ENCODE measurements at regions not wholly inside any gene's neighbourhood (a gene's known extent, or its start where the extent isn't known, plus 50 kb on each side); places are given as distances from the start of the nearest gene placed in this dataset.

GRCh38 chr9:2469681-2470221 is 151.8 kb upstream of the VLDLR start:
- Histone ChIP-seq H3K4me3 (ENCODE audit: low read length) (no peak overlapping the region), H3K4me1 (ENCODE audit: insufficient read depth, low read length) (peaks cover 9% of the 10 kb centered on the region), H3K36me3 (ENCODE audit: insufficient read depth, low read length) (no peaks in the 10 kb centered on the region), H2AFZ (ENCODE audit: low read depth, low read length) (no peak overlapping the region), H3K9me3 (ENCODE audit: low read length) (no peaks in the 10 kb centered on the region), H3K27me3 (ENCODE audit: insufficient read depth, low read length) (no peaks in the 10 kb centered on the region)

GRCh38 chr9:2473681-2474080 is 147.9 kb upstream of the VLDLR start:
- no peaks in the 10 kb centered on the region for H3K36me3 ChIP-seq (ENCODE audit: insufficient read depth, low read length)
- H3K27me3 ChIP-seq (ENCODE audit: insufficient read depth, low read length) = no peaks in the 10 kb centered on the region
- no peak overlapping the region for H2AFZ ChIP-seq (ENCODE audit: low read depth, low read length)
- peaks cover 9% of the 10 kb centered on the region for H3K4me1 ChIP-seq (ENCODE audit: insufficient read depth, low read length)
- H3K4me3 ChIP-seq (ENCODE audit: low read length) = no peak overlapping the region
- H3K9me3 ChIP-seq (ENCODE audit: low read length) = no peaks in the 10 kb centered on the region

GRCh38 chr9:2477755-2478154 is 143.8 kb upstream of the VLDLR start:
- H3K4me3 ChIP-seq (ENCODE audit: low read length) = no peak overlapping the region
- no peaks in the 10 kb centered on the region for H3K9me3 ChIP-seq (ENCODE audit: low read length)
- no peaks in the 10 kb centered on the region for H3K4me1 ChIP-seq (ENCODE audit: insufficient read depth, low read length)

GRCh38 chr9:2478421-2478820 is 143.2 kb upstream of the VLDLR start:
- Histone ChIP-seq H3K9me3 (ENCODE audit: low read length) (no peaks in the 10 kb centered on the region), H3K4me1 (ENCODE audit: insufficient read depth, low read length) (no peaks in the 10 kb centered on the region), H3K36me3 (ENCODE audit: insufficient read depth, low read length) (no peaks in the 10 kb centered on the region), H3K4me3 (ENCODE audit: low read length) (no peak overlapping the region), H2AFZ (ENCODE audit: low read depth, low read length) (no peak overlapping the region), H3K27me3 (ENCODE audit: insufficient read depth, low read length) (no peaks in the 10 kb centered on the region)

More at GRCh38 chr9:2477755-2478154, 143.8 kb upstream of the VLDLR start:
- Histone ChIP-seq H3K27me3 (ENCODE audit: insufficient read depth, low read length) (no peaks in the 10 kb centered on the region), H3K36me3 (ENCODE audit: insufficient read depth, low read length) (no peaks in the 10 kb centered on the region), H2AFZ (ENCODE audit: low read depth, low read length) (no peak overlapping the region)

- H3K36me3 ChIP-seq (ENCODE audit: insufficient read depth, low read length) = no peaks in the 10 kb centered on the region
- no peak overlapping the region for H2AFZ ChIP-seq (ENCODE audit: low read depth, low read length)
- H3K9me3 ChIP-seq (ENCODE audit: low read length) = no peaks in the 10 kb centered on the region
- no peak overlapping the region for H3K4me3 ChIP-seq (ENCODE audit: low read length)
- H3K27me3 ChIP-seq (ENCODE audit: insufficient read depth, low read length) = no peaks in the 10 kb centered on the region
- no peaks in the 10 kb centered on the region for H3K4me1 ChIP-seq (ENCODE audit: insufficient read depth, low read length)
Measured at GRCh38 chr9:2479056-2479565, 142.5 kb upstream of the VLDLR start.

- H2AFZ ChIP-seq (ENCODE audit: low read depth, low read length) = no peak overlapping the region
Measured at GRCh38 chr9:2480255-2480837, 141.2 kb upstream of the VLDLR start.

GRCh38 chr9:2481216-2481615 is 140.4 kb upstream of the VLDLR start:
- H3K36me3 ChIP-seq (ENCODE audit: insufficient read depth, low read length) = no peaks in the 10 kb centered on the region
- H3K9me3 ChIP-seq (ENCODE audit: low read length) = no peaks in the 10 kb centered on the region
- no peak overlapping the region for H2AFZ ChIP-seq (ENCODE audit: low read depth, low read length)
- H3K27me3 ChIP-seq (ENCODE audit: insufficient read depth, low read length) = no peaks in the 10 kb centered on the region
- H3K4me1 ChIP-seq (ENCODE audit: insufficient read depth, low read length) = no peaks in the 10 kb centered on the region
- no peak overlapping the region for H3K4me3 ChIP-seq (ENCODE audit: low read length)

More at GRCh38 chr9:2480255-2480837, 141.2 kb upstream of the VLDLR start:
- Histone ChIP-seq H3K36me3 (ENCODE audit: insufficient read depth, low read length) (no peaks in the 10 kb centered on the region), H3K4me3 (ENCODE audit: low read length) (no peak overlapping the region), H3K9me3 (ENCODE audit: low read length) (no peaks in the 10 kb centered on the region), H3K4me1 (ENCODE audit: insufficient read depth, low read length) (no peaks in the 10 kb centered on the region), H3K27me3 (ENCODE audit: insufficient read depth, low read length) (no peaks in the 10 kb centered on the region)

- no peaks in the 10 kb centered on the region for H3K4me1 ChIP-seq (ENCODE audit: insufficient read depth, low read length)
- no peaks in the 10 kb centered on the region for H3K36me3 ChIP-seq (ENCODE audit: insufficient read depth, low read length)
- H3K27me3 ChIP-seq (ENCODE audit: insufficient read depth, low read length) = no peaks in the 10 kb centered on the region
- H3K9me3 ChIP-seq (ENCODE audit: low read length) = no peaks in the 10 kb centered on the region
- no peak overlapping the region for H2AFZ ChIP-seq (ENCODE audit: low read depth, low read length)
- H3K4me3 ChIP-seq (ENCODE audit: low read length) = no peak overlapping the region
Measured at GRCh38 chr9:2486988-2487387, 134.6 kb upstream of the VLDLR start.

- Histone ChIP-seq H3K36me3 (ENCODE audit: insufficient read depth, low read length) (peaks cover 2% of the 10 kb centered on the region), H3K4me3 (ENCODE audit: low read length) (no peak overlapping the region), H3K4me1 (ENCODE audit: insufficient read depth, low read length) (peaks cover 2% of the 10 kb centered on the region), H2AFZ (ENCODE audit: low read depth, low read length) (no peak overlapping the region), H3K9me3 (ENCODE audit: low read length) (no peaks in the 10 kb centered on the region), H3K27me3 (ENCODE audit: insufficient read depth, low read length) (no peaks in the 10 kb centered on the region)
Measured at GRCh38 chr9:2489838-2490314, 131.7 kb upstream of the VLDLR start.

GRCh38 chr9:2492161-2492560 is 129.4 kb upstream of the VLDLR start:
- H3K4me1 ChIP-seq (ENCODE audit: insufficient read depth, low read length) = peaks cover 2% of the 10 kb centered on the region
- H2AFZ ChIP-seq (ENCODE audit: low read depth, low read length) = no peak overlapping the region
- peaks cover 2% of the 10 kb centered on the region for H3K36me3 ChIP-seq (ENCODE audit: insufficient read depth, low read length)
- no peak overlapping the region for H3K4me3 ChIP-seq (ENCODE audit: low read length)
- H3K27me3 ChIP-seq (ENCODE audit: insufficient read depth, low read length) = no peaks in the 10 kb centered on the region
- no peaks in the 10 kb centered on the region for H3K9me3 ChIP-seq (ENCODE audit: low read length)

- Histone ChIP-seq H3K9me3 (ENCODE audit: low read length) (no peaks in the 10 kb centered on the region), H3K36me3 (ENCODE audit: insufficient read depth, low read length) (peaks cover 2% of the 10 kb centered on the region), H3K4me3 (ENCODE audit: low read length) (no peak overlapping the region), H2AFZ (ENCODE audit: low read depth, low read length) (no peak overlapping the region), H3K27me3 (ENCODE audit: insufficient read depth, low read length) (no peaks in the 10 kb centered on the region), H3K4me1 (ENCODE audit: insufficient read depth, low read length) (peaks cover 2% of the 10 kb centered on the region)
Measured at GRCh38 chr9:2493109-2493508, 128.5 kb upstream of the VLDLR start.

- Histone ChIP-seq H2AFZ (ENCODE audit: low read depth, low read length) (no peak overlapping the region), H3K36me3 (ENCODE audit: insufficient read depth, low read length) (peaks cover 2% of the 10 kb centered on the region)
Measured at GRCh38 chr9:2493529-2493928, 128.1 kb upstream of the VLDLR start.

GRCh38 chr9:2494562-2494961 is 127.0 kb upstream of the VLDLR start:
- Histone ChIP-seq H3K9me3 (ENCODE audit: low read length) (no peaks in the 10 kb centered on the region), H2AFZ (ENCODE audit: low read depth, low read length) (no peak overlapping the region), H3K27me3 (ENCODE audit: insufficient read depth, low read length) (no peaks in the 10 kb centered on the region), H3K36me3 (ENCODE audit: insufficient read depth, low read length) (peaks cover 2% of the 10 kb centered on the region), H3K4me1 (ENCODE audit: insufficient read depth, low read length) (peaks cover 2% of the 10 kb centered on the region), H3K4me3 (ENCODE audit: low read length) (no peak overlapping the region)

More at GRCh38 chr9:2493529-2493928, 128.1 kb upstream of the VLDLR start:
- no peak overlapping the region for H3K4me3 ChIP-seq (ENCODE audit: low read length)
- no peaks in the 10 kb centered on the region for H3K27me3 ChIP-seq (ENCODE audit: insufficient read depth, low read length)
- H3K9me3 ChIP-seq (ENCODE audit: low read length) = no peaks in the 10 kb centered on the region
- peaks cover 2% of the 10 kb centered on the region for H3K4me1 ChIP-seq (ENCODE audit: insufficient read depth, low read length)
